Activated naive CD4-positive, alpha-beta T cell treated with anti-CD3 and anti-CD28 coated beads for 36 hours (primary cell): ENCODE measurements at regions not wholly inside any gene's neighbourhood (a gene's known extent, or its start where the extent isn't known, plus 50 kb on each side); places are given as distances from the start of the nearest gene placed in this dataset.

Experiments used
- CTCF ChIA-PET: fragments of 350-600 bp; sonication (Branson Sonifier 250); formaldehyde crosslinking; loops from one replicate; lab custom pipeline; 2021; ENCODE audit warnings: antibody characterized with exemption; lab: Charles Lee
- DNase-seq: peaks from one replicate; pipeline ENCODE4 v3.0.0-alpha.2; 2020
- H3K27ac Mint-ChIP-seq: one replicate; pipeline ENCODE4 v1.8.0; 2021; ENCODE audit warnings: mild to moderate bottlenecking, mixed read lengths
- H3K27me3 Mint-ChIP-seq: one replicate; pipeline ENCODE4 v1.8.0; 2021; ENCODE audit warnings: low read depth, mixed read lengths
- H3K36me3 Mint-ChIP-seq: one replicate; pipeline ENCODE4 v1.8.0; 2021; ENCODE audit warnings: low read depth, mixed read lengths
- H3K4me1 Mint-ChIP-seq: one replicate; pipeline ENCODE4 v1.8.0; 2021; ENCODE audit warnings: low read depth, mixed read lengths
- H3K4me3 Mint-ChIP-seq: one replicate; pipeline ENCODE4 v1.8.0; 2021; ENCODE audit warnings: mild to moderate bottlenecking, moderate library complexity, mixed read lengths
- H3K9me3 Mint-ChIP-seq: one replicate; pipeline ENCODE4 v1.8.0; 2021; ENCODE audit warnings: mixed read lengths
- intact Hi-C: fragments of 100-400 bp; cut with micrococcal nuclease; formaldehyde crosslinking; loops from one replicate; pipeline ENCODE4 v1.15.1; 2023

GRCh38 chr18:77766421-77766820 lies 516.8 kb downstream of the GALR1 start:
- Mint-ChIP-seq H3K27me3 (peaks cover 14% of the 10 kb centered on the region), H3K36me3 (no peaks in the 10 kb centered on the region), H3K4me1 (no peaks in the 10 kb centered on the region)

DNA sequence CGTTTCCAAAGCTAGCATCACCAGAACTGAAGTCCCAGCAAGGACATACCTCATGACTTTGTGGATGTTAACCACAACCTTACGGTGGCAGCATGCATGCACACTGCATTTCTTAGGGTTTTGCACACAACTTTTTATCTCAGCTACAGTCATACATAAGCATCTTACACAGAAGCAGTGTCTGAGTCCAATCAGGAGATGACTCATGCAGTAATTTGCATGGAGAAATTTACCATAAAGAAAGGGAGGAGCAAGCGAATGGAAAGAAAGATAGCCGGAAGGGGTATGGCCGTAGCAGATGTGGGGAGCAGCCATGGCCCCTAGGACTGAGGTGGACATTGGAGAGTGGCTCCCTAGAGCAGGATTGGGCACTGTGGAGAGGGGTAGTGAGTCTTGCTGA lies 522.5 kb downstream of the GALR1 start:
- DNase-seq, result no peak
- Mint-ChIP-seq H3K36me3 (no peaks in the 10 kb centered on the region), H3K27ac (no peak overlapping the region), H3K9me3 (no peaks in the 10 kb centered on the region), H3K4me1 (no peaks in the 10 kb centered on the region), H3K4me3 (no peak overlapping the region), H3K27me3 (no peaks in the 10 kb centered on the region)
- CTCF ChIA-PET, result no interaction called here
- intact Hi-C loops, result no loop called here

More at GRCh38 chr18:77766421-77766820, 516.8 kb downstream of the GALR1 start:
- H3K9me3 Mint-ChIP-seq, result no peaks in the 10 kb centered on the region
- no peak for DNase-seq
- intact Hi-C loops, result loop anchor here (10.0 kb wide), 1 partner anchor 1218 kb away; no protein-coding TSS in a partner anchor
- CTCF ChIA-PET, result no interaction called here
- no peak overlapping the region for H3K27ac Mint-ChIP-seq
- H3K4me3 Mint-ChIP-seq, result no peak overlapping the region

DNA sequence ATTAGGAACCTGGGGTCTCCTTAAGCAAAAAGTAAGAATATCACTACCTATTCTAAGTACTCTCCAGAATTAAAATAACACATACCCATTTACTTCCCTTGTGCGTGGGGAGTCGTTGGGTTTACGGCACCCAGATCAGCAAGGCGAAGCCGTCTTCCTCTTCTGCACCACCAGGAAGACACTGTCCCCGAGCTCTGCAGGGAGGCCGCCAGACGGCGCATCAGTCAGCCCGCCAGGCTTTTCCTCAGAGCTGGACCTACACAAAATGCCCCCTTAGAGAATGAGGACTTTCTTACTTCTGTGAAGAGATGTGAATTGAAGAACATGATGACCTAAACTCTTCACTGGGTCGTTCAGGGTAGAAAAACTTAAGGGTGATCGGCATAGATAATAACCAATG lies 526.5 kb downstream of the GALR1 start:
- no peaks in the 10 kb centered on the region for H3K9me3 Mint-ChIP-seq
- H3K27me3 Mint-ChIP-seq, result no peaks in the 10 kb centered on the region
- no peaks in the 10 kb centered on the region for H3K4me1 Mint-ChIP-seq
- H3K4me3 Mint-ChIP-seq, result no peak overlapping the region
- intact Hi-C loops, result no loop called here
- DNase-seq, result no peak
- H3K27ac Mint-ChIP-seq, result no peak overlapping the region
- CTCF ChIA-PET, result no interaction called here
- H3K36me3 Mint-ChIP-seq, result no peaks in the 10 kb centered on the region

DNA sequence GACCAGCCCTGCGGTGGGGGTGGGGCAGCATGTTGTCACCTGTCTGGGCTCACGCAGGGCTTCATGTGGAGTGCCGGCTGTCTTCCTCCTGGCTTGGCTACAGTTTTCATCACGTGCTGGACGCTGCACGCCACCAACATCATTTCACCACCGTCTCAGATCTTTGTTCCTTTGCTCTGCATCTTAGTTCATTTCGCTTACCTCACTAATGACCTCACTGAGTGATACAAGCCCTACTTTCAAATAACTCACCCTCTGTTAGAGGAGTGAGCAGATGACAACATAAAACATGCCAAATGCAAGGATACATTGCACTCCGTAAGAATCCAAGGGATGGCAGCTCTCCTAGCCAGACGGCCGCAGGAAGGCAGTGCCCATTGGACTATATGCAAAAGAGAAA lies 527.5 kb downstream of the GALR1 start:
- no peaks in the 10 kb centered on the region for H3K9me3 Mint-ChIP-seq
- H3K36me3 Mint-ChIP-seq, result no peaks in the 10 kb centered on the region
- CTCF ChIA-PET, result no interaction called here
- no peak overlapping the region for H3K27ac Mint-ChIP-seq
- no peak for DNase-seq
- H3K4me3 Mint-ChIP-seq, result no peak overlapping the region
- no peaks in the 10 kb centered on the region for H3K4me1 Mint-ChIP-seq
- H3K27me3 Mint-ChIP-seq, result no peaks in the 10 kb centered on the region
- intact Hi-C loops, result no loop called here

- Mint-ChIP-seq H3K27ac (no peak overlapping the region), H3K36me3 (no peaks in the 10 kb centered on the region), H3K4me3 (no peak overlapping the region), H3K4me1 (no peaks in the 10 kb centered on the region), H3K27me3 (peaks cover 4% of the 10 kb centered on the region), H3K9me3 (no peaks in the 10 kb centered on the region)
- intact Hi-C loops, result no loop called here
- no peak for DNase-seq
- CTCF ChIA-PET, result interaction anchor here (0.7 kb wide), 1 partner anchor 146 kb away, joined by 3 read pairs; no protein-coding TSS in a partner anchor
Measured at GRCh38 chr18:77784759-77785379, 535.2 kb downstream of the GALR1 start.

DNA sequence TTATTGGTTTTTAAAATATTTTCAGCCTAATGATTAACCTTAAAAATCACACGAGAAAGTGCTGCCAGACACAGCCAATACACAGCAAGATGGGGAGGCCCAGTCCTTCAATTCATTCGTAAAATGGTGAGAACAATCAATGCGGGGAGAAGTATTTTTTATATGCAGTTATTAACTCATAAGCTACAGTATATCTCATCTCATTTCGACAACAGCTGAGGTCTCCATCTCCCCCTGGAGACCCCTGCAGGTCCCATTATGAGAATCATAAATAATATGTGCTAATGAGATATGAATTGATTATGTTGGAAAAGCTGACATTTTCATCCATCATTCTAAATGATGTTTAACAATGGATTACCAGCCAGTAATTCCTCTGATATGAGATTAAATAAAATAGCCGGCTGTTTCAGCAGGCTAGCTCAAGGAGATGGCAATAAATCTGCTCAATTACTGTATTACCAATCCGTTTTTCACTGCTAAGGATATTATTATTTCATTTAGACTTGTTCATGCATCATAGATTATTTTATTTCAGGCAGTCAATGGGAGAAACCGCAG lies 535.8 kb downstream of the GALR1 start:
- intact Hi-C loops, result no loop called here
- CTCF ChIA-PET, result no interaction called here
- Mint-ChIP-seq H3K4me1 (no peaks in the 10 kb centered on the region), H3K27ac (no peak overlapping the region), H3K27me3 (peaks cover 4% of the 10 kb centered on the region), H3K4me3 (no peak overlapping the region), H3K9me3 (no peaks in the 10 kb centered on the region), H3K36me3 (no peaks in the 10 kb centered on the region)
- no peak for DNase-seq

GRCh38 chr18:77803024-77803423 lies 553.4 kb downstream of the GALR1 start:
- CTCF ChIA-PET, result no interaction called here
- H3K4me1 Mint-ChIP-seq, result no peaks in the 10 kb centered on the region
- no peak for DNase-seq
- peaks cover 4% of the 10 kb centered on the region for H3K27me3 Mint-ChIP-seq
- intact Hi-C loops, result no loop called here
- peaks cover 5% of the 10 kb centered on the region for H3K9me3 Mint-ChIP-seq
- no peak overlapping the region for H3K4me3 Mint-ChIP-seq
- H3K36me3 Mint-ChIP-seq, result no peaks in the 10 kb centered on the region
- H3K27ac Mint-ChIP-seq, result no peak overlapping the region

- H3K27ac Mint-ChIP-seq, result no peak overlapping the region
- intact Hi-C loops, result no loop called here
- H3K4me3 Mint-ChIP-seq, result no peak overlapping the region
- H3K9me3 Mint-ChIP-seq, result peaks cover 6% of the 10 kb centered on the region
- CTCF ChIA-PET, result no interaction called here
- peaks cover 10% of the 10 kb centered on the region for H3K27me3 Mint-ChIP-seq
- H3K4me1 Mint-ChIP-seq, result no peaks in the 10 kb centered on the region
- no peaks in the 10 kb centered on the region for H3K36me3 Mint-ChIP-seq
- no peak for DNase-seq
Measured at GRCh38 chr18:77804382-77804781, 554.7 kb downstream of the GALR1 start.

DNA sequence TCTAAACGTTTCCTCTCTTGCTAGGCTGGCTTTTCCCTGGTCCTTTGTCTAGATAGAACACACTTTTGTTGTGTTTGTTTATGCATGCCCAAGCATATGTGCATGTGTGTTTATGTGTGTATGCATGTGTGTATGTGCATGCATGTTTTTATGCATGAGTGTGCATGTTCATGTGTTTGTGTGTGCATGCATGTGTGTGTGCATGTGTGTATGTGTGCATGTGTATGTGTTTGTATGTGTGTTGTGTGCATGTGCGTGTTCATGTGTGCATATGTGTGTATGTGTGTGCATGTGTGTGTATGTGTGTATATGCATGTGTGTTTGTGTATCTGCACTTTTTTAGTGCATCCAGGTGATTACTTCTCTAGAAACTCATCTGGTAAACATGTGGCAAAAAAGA lies 558.0 kb downstream of the GALR1 start:
- CTCF ChIA-PET, result no interaction called here
- Mint-ChIP-seq H3K9me3 (peaks cover 6% of the 10 kb centered on the region), H3K36me3 (no peaks in the 10 kb centered on the region), H3K27ac (no peak overlapping the region), H3K4me3 (no peak overlapping the region), H3K27me3 (peaks cover 11% of the 10 kb centered on the region), H3K4me1 (no peaks in the 10 kb centered on the region)
- DNase-seq, result no peak
- intact Hi-C loops, result no loop called here

DNA sequence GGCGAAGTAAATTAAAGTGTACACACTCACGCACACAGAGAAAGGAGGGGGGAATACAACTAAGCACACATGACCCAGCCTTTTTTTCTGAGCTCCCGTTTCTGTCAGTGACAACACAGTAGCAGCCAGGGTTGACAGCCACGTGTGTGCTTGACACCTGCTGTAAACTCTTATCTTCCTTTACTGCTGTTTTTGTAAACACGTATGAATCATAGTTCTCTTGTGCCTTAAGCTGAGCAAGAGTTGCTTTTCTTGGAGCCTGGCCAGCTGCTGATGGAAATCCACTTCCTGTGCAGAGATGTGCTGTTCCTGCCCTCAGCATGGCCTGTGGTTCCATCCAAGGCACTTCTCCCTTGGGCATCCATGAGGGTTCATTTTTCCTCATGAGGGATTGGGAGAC lies 561.9 kb downstream of the GALR1 start:
- Mint-ChIP-seq H3K27ac (no peak overlapping the region), H3K27me3 (peaks cover 11% of the 10 kb centered on the region), H3K9me3 (peaks cover 4% of the 10 kb centered on the region), H3K36me3 (no peaks in the 10 kb centered on the region), H3K4me3 (no peak overlapping the region), H3K4me1 (no peaks in the 10 kb centered on the region)
- CTCF ChIA-PET, result interaction anchor here (0.6 kb wide), 1 partner anchor 14 kb away, joined by 4 read pairs; no protein-coding TSS in a partner anchor
- DNase-seq, result no peak
- intact Hi-C loops, result no loop called here

DNA sequence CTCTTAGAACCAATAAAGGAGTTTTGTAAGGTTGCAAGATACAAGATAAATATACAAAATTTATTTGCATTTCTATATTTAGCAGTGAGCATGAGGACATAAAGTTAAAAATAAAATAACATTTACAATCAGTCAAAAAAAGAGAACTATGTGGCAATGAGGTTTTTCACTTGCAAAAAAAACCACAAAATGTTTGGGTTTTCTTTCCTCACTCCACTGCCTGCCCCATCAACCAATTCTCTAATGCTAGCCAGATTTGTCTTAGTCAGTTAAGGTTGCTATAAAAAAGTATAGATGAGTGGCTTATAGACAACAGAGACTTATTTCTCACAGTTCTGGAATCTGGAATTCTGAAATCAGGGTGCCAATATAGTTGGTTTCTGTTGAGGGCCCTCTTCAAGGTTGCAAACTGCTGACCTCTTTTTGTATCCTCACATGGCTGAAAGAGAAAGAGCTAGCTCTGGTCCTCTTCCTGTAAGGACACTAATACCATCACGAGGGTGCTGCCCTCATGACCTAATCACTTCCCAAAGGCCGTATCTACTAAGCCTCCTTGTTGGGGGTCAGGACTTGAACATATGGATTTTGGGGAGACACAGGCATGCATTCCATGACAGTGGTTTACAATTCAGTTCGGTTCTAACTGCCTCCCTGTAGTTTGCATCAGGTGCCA lies 566.2 kb downstream of the GALR1 start:
- Mint-ChIP-seq H3K27me3 (no peaks in the 10 kb centered on the region), H3K4me3 (no peak overlapping the region), H3K27ac (no peak overlapping the region), H3K36me3 (no peaks in the 10 kb centered on the region), H3K9me3 (no peaks in the 10 kb centered on the region), H3K4me1 (no peaks in the 10 kb centered on the region)
- intact Hi-C loops, result no loop called here
- no peak for DNase-seq
- CTCF ChIA-PET, result no interaction called here

DNA sequence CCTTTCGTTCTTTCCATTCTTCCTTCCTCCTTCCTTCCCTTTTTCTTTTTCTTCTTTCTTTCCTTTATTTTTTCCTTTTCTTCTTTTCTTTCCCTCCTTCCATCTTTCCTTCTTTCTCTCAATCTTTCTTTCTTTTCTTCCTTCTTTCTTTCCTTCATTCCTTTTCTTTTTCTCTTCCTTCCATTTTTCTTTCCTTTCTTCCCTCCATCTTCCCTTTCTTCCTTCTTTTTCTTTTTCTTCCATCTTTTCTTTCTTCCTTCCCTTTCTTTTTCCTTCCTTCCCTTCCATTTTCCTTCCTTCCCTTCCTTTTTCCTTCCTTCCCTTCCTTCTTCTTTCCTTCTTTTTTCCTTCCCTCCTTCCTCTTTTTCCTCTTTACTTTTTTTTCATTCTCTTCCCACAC lies 568.7 kb downstream of the GALR1 start:
- H3K4me1 Mint-ChIP-seq, result no peaks in the 10 kb centered on the region
- no peak overlapping the region for H3K27ac Mint-ChIP-seq
- no peak overlapping the region for H3K4me3 Mint-ChIP-seq
- intact Hi-C loops, result no loop called here
- no peaks in the 10 kb centered on the region for H3K36me3 Mint-ChIP-seq
- CTCF ChIA-PET, result no interaction called here
- DNase-seq, result no peak
- H3K27me3 Mint-ChIP-seq, result peaks cover 4% of the 10 kb centered on the region
- H3K9me3 Mint-ChIP-seq, result no peaks in the 10 kb centered on the region

GRCh38 chr18:77820472-77820871 lies 570.8 kb downstream of the GALR1 start:
- peaks cover 4% of the 10 kb centered on the region for H3K27me3 Mint-ChIP-seq
- intact Hi-C loops, result no loop called here
- CTCF ChIA-PET, result no interaction called here
- no peaks in the 10 kb centered on the region for H3K36me3 Mint-ChIP-seq
- no peak overlapping the region for H3K27ac Mint-ChIP-seq
- no peak overlapping the region for H3K4me3 Mint-ChIP-seq
- no peaks in the 10 kb centered on the region for H3K4me1 Mint-ChIP-seq
- DNase-seq, result no peak
- no peaks in the 10 kb centered on the region for H3K9me3 Mint-ChIP-seq
